Cardiac muscle cell (in vitro differentiated cells and primary cell): ENCODE measurements at regions not wholly inside any gene's neighbourhood (a gene's known extent, or its start where the extent isn't known, plus 50 kb on each side); places are given as distances from the start of the nearest gene placed in this dataset.
"Not testable (repeated sequence)": the region's sequence is repeated elsewhere in the genome, so short reads cannot be mapped to it uniquely, and the experiment has no call there.

ENCODE experiments used
- DNase-seq, 2 donors: peaks; one replicate each; pipeline versions ENCODE4 v3.0.0 to v3.0.0-alpha.2; 2010 to 2017; ENCODE audit warnings: low read depth in 1 of 2, low spot score in 1 of 2
- H3K27ac ChIP-seq: fragments of 200-600 bp; sonication (generic); 2 replicates; pipeline ENCODE4 v1.5.1; 2016
- H3K27me3 ChIP-seq: fragments of 200-600 bp; sonication (generic); 2 replicates; pipeline ENCODE4 v1.6.0; 2016; ENCODE audit warnings: control low read depth
- H3K36me3 ChIP-seq: fragments of 200-600 bp; sonication (generic); 2 replicates; pipeline ENCODE4 v1.5.1; 2016; ENCODE audit warnings: control low read depth
- H3K4me1 ChIP-seq: fragments of 200-600 bp; sonication (generic); 2 replicates; pipeline ENCODE4 v1.8.1; 2017; ENCODE audit warnings: low read depth, mild to moderate bottlenecking, mixed run types
- H3K4me3 ChIP-seq: fragments of 200-600 bp; sonication (generic); 2 replicates; pipeline ENCODE4 v1.5.1; 2016; ENCODE audit warnings: mild to moderate bottlenecking
- H3K9me3 ChIP-seq: fragments of 200-600 bp; sonication (generic); 2 replicates; pipeline ENCODE4 v1.5.1; 2017; ENCODE audit warnings: low read depth, mild to moderate bottlenecking, control low read depth
- TF ChIP-seq, protein P1 (sequence below): IDR thresholded peaks from 2 replicates; pipeline ENCODE4 v1.5.1; 2012; ENCODE audit warnings: low read depth, mild to moderate bottlenecking, low read length

DNA sequence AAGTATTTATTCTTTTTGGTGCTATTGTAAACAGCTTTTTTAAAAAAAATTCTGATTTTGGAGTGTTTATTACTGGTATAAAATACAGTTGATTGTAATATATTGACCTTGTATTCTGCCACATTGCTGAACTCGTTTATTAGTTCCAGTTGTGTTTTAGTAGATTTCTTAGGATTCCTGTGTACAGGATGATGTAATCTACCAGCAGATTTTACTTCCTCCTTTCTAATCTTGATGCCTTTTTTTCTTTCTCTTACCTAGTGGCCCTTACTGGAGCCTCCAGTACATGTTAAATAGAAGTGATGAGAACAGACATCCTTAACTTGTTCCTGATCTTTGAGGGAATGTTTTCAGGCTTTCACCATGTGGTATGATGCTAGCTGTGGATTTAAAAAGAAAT, 70.4 kb upstream of the KY start:
- Histone ChIP-seq H3K36me3 (no peaks in the 10 kb centered on the region), H3K27me3 (peaks cover 26% of the 10 kb centered on the region), H3K9me3 (no peaks in the 10 kb centered on the region), H3K4me1 (no peaks in the 10 kb centered on the region), H3K27ac (no peak overlapping the region), H3K4me3 (no peak overlapping the region)
- TF ChIP-seq, protein P1, sequence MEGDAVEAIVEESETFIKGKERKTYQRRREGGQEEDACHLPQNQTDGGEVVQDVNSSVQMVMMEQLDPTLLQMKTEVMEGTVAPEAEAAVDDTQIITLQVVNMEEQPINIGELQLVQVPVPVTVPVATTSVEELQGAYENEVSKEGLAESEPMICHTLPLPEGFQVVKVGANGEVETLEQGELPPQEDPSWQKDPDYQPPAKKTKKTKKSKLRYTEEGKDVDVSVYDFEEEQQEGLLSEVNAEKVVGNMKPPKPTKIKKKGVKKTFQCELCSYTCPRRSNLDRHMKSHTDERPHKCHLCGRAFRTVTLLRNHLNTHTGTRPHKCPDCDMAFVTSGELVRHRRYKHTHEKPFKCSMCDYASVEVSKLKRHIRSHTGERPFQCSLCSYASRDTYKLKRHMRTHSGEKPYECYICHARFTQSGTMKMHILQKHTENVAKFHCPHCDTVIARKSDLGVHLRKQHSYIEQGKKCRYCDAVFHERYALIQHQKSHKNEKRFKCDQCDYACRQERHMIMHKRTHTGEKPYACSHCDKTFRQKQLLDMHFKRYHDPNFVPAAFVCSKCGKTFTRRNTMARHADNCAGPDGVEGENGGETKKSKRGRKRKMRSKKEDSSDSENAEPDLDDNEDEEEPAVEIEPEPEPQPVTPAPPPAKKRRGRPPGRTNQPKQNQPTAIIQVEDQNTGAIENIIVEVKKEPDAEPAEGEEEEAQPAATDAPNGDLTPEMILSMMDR: no peak
- DNase-seq: no peak

DNA sequence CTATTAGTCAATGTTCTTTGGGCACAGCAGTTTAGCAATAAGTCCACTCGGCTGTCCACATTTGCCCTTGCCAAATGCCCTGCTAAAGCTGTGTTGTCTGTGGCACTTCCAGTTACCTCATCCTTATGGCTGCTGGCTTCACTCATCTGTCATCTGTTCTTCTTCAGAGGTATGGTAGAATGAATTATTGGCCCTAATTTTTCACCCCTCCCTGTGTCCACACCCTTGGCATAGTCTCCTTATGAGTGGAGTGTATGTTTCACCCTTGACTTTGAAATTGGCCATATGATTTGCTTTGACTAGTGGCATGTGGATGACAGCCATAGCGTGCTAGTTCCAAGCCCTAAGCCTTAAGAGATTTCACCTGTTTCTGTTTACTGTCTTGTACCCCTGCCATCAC, 72.1 kb upstream of the EPHB1 start:
- Histone ChIP-seq H3K4me1 (no peaks in the 10 kb centered on the region), H3K36me3 (no peaks in the 10 kb centered on the region), H3K9me3 (no peaks in the 10 kb centered on the region), H3K4me3 (no peak overlapping the region), H3K27me3 (peaks cover 21% of the 10 kb centered on the region), H3K27ac (no peak overlapping the region)
- DNase-seq: no peak
- TF ChIP-seq, protein P1: no peak

DNA sequence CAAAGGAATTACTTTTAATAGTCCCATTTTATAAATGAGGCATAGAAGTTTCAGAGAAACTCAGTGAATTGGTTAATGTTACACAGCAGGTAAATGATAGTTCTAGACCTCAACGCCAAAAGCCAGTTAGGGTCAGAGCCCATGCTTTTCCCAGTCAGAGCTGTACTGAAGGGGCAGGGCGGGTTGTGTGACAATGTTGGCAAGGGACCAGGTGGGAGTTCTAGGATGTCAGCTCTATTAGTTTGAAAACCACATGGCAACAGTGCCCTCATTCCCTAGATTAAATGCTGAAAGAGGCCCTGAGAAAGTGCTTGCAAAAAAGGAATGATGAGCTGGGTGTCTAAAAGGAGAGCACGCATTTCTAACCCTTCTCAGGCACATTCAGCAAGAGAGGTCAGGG, 65.4 kb upstream of the EPHB1 start:
- H3K27ac ChIP-seq: no peak overlapping the region
- H3K4me3 ChIP-seq: no peak overlapping the region
- H3K36me3 ChIP-seq: no peaks in the 10 kb centered on the region
- H3K9me3 ChIP-seq: no peaks in the 10 kb centered on the region
- peaks cover 38% of the 10 kb centered on the region for H3K27me3 ChIP-seq
- TF ChIP-seq, protein P1: no peak
- H3K4me1 ChIP-seq: no peaks in the 10 kb centered on the region
- no peak for DNase-seq

- TF ChIP-seq, protein P1: no peak
- Histone ChIP-seq H3K9me3 (no peaks in the 10 kb centered on the region), H3K4me3 (no peak overlapping the region), H3K4me1 (no peaks in the 10 kb centered on the region), H3K27me3 (peaks cover 34% of the 10 kb centered on the region), H3K36me3 (no peaks in the 10 kb centered on the region), H3K27ac (no peak overlapping the region)
- DNase-seq: no peak
These were observed 57.5 kb upstream of the EPHB1 start for GRCh38 chr3:134737516-134737915.

DNA sequence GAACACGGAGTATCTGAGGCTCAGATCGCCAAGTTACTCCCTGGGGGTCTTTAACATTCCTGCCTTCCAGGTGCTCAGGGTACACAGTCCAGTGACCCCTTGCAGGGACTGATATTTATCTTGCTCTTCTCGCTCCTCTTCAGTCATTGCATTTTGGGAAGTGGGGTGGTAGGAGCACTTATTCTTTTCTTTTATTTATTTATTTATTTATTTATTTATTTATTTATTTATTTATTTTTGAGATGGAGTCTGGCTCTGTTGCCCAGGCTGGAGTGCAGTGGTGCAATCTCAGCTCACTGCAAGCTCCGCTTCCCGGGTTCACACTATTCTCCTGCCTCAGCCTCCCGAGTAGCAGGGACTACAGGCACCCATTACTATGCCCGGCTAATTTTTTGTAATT, 55.0 kb upstream of the EPHB1 start:
- H3K27me3 ChIP-seq: peaks cover 23% of the 10 kb centered on the region
- not testable (repeated sequence) for H3K27ac ChIP-seq, DNase-seq, H3K4me3 ChIP-seq, H3K4me1 ChIP-seq, H3K36me3 ChIP-seq, H3K9me3 ChIP-seq

GRCh38 chr3:134742202-134742601, 52.9 kb upstream of the EPHB1 start:
- Histone ChIP-seq H3K27ac (no peak overlapping the region), H3K4me1 (no peaks in the 10 kb centered on the region), H3K27me3 (peaks cover 18% of the 10 kb centered on the region), H3K4me3 (no peak overlapping the region), H3K9me3 (no peaks in the 10 kb centered on the region), H3K36me3 (no peaks in the 10 kb centered on the region)
- no peak for DNase-seq
- TF ChIP-seq, protein P1: no peak
